Common myeloid progenitor, CD34-positive (primary cell): ENCODE measurements at regions not wholly inside any gene's neighbourhood (a gene's known extent, or its start where the extent isn't known, plus 50 kb on each side); places are given as distances from the start of the nearest gene placed in this dataset.

ENCODE experiments used
- CTCF ChIA-PET: fragments of 350-600 bp; sonication (Branson Sonifier 250); formaldehyde crosslinking; loops from one replicate; lab custom pipeline; 2021; ENCODE audit warnings: antibody characterized with exemption; lab: Charles Lee
- POLR2A ChIA-PET: fragments of 350-600 bp; sonication (Branson Sonifier 250); formaldehyde crosslinking; loops from one replicate; lab custom pipeline; 2021; ENCODE audit warnings: antibody characterized with exemption; lab: Charles Lee
- DNase-seq, 3 donors: peaks; one replicate each; pipeline versions ENCODE4 v3.0.0 to v3.0.0-alpha.2; 2013
- H3K27ac ChIP-seq, 2 experiments: 1 replicate in 1 of 2; 2 replicates in 1 of 2; pipeline ENCODE4 v1.7.0; 2013; ENCODE audit warnings: inconsistent platforms in 2 of 2, low read length in 2 of 2, mild to moderate bottlenecking in 2 of 2, low read depth in 1 of 2, moderate library complexity in 1 of 2; ENCODE audit not compliant: severe bottlenecking in 2 of 2, insufficient read depth in 1 of 2, poor library complexity in 1 of 2
- H3K27me3 ChIP-seq, 5 experiments: replicated peaks in 2 of 5; 1 replicate in 3 of 5; 2 replicates in 2 of 5; pipeline versions ENCODE4 v1.6.1 to v1.7.0; 2013; ENCODE audit warnings: low read length in 4 of 5, mild to moderate bottlenecking in 2 of 5, moderate library complexity in 2 of 5, inconsistent platforms in 1 of 5; ENCODE audit not compliant: insufficient read depth in 5 of 5, control insufficient read depth in 4 of 5
- H3K36me3 ChIP-seq, 4 experiments: 1 replicate in 2 of 4; 2 replicates in 2 of 4; pipeline versions ENCODE4 v1.6.1 to v1.7.0; 2013; ENCODE audit warnings: low read length in 3 of 4, control low read depth in 1 of 4, mild to moderate bottlenecking in 1 of 4; ENCODE audit not compliant: control insufficient read depth in 4 of 4, insufficient read depth in 4 of 4
- H3K4me1 ChIP-seq, 4 experiments: 1 replicate in 3 of 4; 2 replicates in 1 of 4; pipeline versions ENCODE4 v1.6.1 to v1.7.1; 2013; ENCODE audit warnings: low read length in 3 of 4, mild to moderate bottlenecking in 3 of 4, control low read depth in 1 of 4, inconsistent platforms in 1 of 4, moderate library complexity in 1 of 4; ENCODE audit not compliant: control insufficient read depth in 4 of 4, insufficient read depth in 4 of 4; ENCODE audit errors: control extremely low read depth in 1 of 4
- H3K4me3 ChIP-seq, 7 experiments: 1 replicate in 4 of 7; 2 replicates in 3 of 7; pipeline versions ENCODE4 v1.5.1 to v1.7.0; 2013; ENCODE audit warnings: mild to moderate bottlenecking in 7 of 7, low read length in 6 of 7, moderate library complexity in 6 of 7, inconsistent platforms in 2 of 7, low read depth in 2 of 7, control low read depth in 1 of 7; ENCODE audit not compliant: insufficient read depth in 4 of 7, control insufficient read depth in 1 of 7; ENCODE audit errors: extremely low read depth in 1 of 7
- H3K9me3 ChIP-seq, 5 experiments: 1 replicate in 4 of 5; 2 replicates in 1 of 5; pipeline versions ENCODE4 v1.6.1 to v1.7.1; 2013; ENCODE audit warnings: low read length in 4 of 5, mild to moderate bottlenecking in 2 of 5, inconsistent platforms in 1 of 5, low read depth in 1 of 5, moderate library complexity in 1 of 5; ENCODE audit not compliant: control insufficient read depth in 4 of 5, insufficient read depth in 2 of 5; ENCODE audit errors: control extremely low read depth in 1 of 5
- WGBS: methylation state at CpG from one replicate; pipeline ENCODE4 v1.1.5; 2013; ENCODE audit not compliant: insufficient coverage; 5-methylcytosine and 5-hydroxymethylcytosine counted together

DNA sequence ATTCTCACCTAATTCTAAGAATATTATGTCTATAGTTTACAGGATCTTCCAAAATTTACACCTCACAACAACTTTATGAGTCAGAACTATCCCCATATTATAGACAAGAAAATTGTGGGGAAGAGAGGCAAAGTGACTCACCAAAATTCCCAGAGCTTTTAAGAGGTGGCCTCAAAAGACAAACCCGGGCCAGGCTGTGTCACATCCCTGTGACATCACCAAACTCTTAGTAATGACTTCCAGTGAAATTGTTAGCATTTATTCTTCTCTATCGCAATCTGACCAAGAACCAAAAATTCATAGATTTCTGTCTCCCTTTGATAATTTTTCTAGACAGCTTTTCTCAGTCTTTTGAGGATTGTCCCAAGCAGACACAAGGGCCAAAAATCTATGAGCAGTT lies 134.3 kb downstream of the SNX19 start:
- Histone ChIP-seq H3K9me3 (no peaks in the 10 kb centered on the region), H3K27me3 (peaks cover 0 to 2% (median 0%) of the 10 kb centered on the region in 5 experiments), H3K4me3 (no peak overlapping the region), H3K36me3 (no peaks in the 10 kb centered on the region), H3K27ac (no peak overlapping the region), H3K4me1 (no peaks in the 10 kb centered on the region)
- DNase-seq: no peak
- POLR2A ChIA-PET: no interaction called here
- CTCF ChIA-PET: no interaction called here
- 100% methylated on average over 2 of the region's 2 CpGs for WGBS

DNA sequence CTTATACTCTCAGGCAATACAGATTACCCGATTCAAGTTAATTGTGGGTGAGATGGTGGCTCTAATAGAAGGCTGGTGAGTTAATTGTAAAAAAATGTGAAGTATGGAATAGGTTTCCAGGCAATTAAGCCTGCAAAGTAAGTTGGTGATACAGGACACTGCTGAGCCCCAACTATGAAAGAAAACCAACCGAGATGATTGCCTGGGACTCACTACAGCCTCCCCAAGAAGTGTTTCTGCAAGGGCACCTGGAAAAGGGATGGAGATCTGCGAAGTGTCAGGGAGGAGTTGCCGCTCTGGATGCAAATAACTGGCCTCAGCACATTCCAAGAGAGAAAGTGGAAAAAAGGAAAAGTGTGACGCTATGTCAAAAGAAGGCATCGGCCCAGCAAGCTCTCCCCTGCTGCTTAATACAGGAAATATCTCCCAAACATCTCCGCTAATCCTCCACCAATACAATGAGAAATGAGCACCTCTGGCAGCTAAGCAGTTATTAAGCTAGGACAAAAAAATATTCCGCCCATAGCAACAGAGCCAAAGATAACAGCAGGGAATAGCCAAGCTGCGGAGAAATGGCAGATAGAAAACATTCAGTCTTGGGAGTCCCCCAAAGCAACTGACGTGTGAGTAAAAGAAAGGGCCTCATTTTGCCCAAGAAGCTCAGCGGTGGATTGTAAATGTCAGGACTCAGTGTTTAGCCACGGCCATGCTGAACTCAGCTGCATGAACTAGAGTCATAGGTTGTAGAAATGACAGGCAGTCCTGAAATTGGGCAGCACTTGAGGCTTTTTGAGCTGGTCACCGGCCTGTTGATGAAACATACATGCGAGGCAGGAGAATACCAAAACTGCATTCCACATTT lies 133.7 kb downstream of the SNX19 start:
- no peaks in the 10 kb centered on the region for H3K9me3 ChIP-seq
- H3K27ac ChIP-seq: no peak overlapping the region
- 95% methylated on average over 12 of the region's 14 CpGs for WGBS
- ChIA-PET POLR2A (no interaction called here), CTCF (no interaction called here)
- H3K4me3 ChIP-seq: no peak overlapping the region
- no peaks in the 10 kb centered on the region for H3K4me1 ChIP-seq
- peaks cover 0 to 2% (median 0%) of the 10 kb centered on the region in 5 experiments for H3K27me3 ChIP-seq
- H3K36me3 ChIP-seq: no peaks in the 10 kb centered on the region
- DNase-seq: no peak

DNA sequence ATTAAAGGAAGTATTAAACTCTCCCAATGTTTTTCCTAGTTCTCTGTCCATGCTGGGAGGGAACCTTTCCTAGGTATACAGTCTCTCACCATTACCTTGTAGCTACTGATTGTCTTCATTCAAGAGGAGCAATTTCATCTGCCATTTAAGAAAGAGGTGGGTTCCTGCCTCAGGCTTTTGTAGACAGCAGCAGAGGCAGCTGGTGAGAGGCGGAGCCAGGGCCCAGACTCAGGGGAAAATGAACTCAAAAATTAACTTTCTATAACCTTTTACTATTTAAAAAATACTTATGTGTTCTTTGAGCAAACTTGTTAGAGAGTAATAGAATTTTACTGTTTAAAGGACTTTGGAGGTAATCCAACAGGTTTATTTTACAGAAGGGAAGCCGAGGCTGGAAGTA lies 133.0 kb downstream of the SNX19 start:
- ChIA-PET CTCF (no interaction called here), POLR2A (no interaction called here)
- no peak overlapping the region for H3K27ac ChIP-seq
- DNase-seq: no peak
- no peaks in the 10 kb centered on the region for H3K9me3 ChIP-seq
- 100% methylated on average over 1 of the region's 2 CpGs for WGBS
- H3K27me3 ChIP-seq: peaks cover 0 to 2% (median 0%) of the 10 kb centered on the region in 5 experiments
- no peaks in the 10 kb centered on the region for H3K36me3 ChIP-seq
- no peaks in the 10 kb centered on the region for H3K4me1 ChIP-seq
- H3K4me3 ChIP-seq: no peak overlapping the region

DNA sequence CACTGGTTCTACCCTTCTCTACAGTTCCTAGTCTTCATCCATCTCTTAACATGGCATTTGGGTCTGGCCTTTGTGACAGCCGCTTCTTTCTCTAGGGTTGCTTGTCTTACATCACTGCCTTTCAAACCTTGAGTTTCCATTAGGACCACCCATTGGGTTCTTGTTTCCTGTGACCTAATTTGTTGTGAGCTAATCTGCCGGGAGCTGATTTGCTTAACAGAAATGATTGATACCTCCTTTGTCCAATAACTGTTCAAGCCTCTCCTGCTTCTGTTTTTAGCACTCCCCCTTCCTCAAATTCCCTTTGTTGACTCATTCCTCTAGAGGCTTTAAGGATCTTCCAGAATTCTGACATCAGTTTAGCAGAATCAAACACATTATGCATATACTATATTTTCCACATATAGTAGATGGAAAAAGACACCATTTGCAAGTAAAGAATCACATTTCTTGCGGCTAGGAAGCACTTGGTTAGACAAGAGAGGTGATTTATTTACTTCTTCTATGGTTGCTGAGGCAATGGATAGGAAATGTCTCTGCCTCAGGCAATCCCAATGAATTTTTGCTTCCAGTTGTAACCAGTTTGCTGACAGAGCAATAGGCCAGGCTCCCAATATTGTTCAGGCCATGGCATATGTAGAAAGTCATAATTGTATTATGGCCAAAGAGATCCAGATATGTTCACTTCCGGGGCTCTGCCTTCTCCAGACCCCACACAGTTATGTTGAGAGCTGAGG lies 130.7 kb downstream of the SNX19 start:
- Histone ChIP-seq H3K36me3 (no peaks in the 10 kb centered on the region), H3K9me3 (peaks cover 0 to 12% (median under 1%) of the 10 kb centered on the region in 5 experiments), H3K4me3 (no peak overlapping the region), H3K27me3 (peaks cover 0 to 2% (median 0%) of the 10 kb centered on the region in 5 experiments), H3K27ac (no peak overlapping the region), H3K4me1 (no peaks in the 10 kb centered on the region)
- 93% methylated on average over 3 of the region's 4 CpGs for WGBS
- ChIA-PET CTCF (no interaction called here), POLR2A (no interaction called here)
- no peak for DNase-seq

DNA sequence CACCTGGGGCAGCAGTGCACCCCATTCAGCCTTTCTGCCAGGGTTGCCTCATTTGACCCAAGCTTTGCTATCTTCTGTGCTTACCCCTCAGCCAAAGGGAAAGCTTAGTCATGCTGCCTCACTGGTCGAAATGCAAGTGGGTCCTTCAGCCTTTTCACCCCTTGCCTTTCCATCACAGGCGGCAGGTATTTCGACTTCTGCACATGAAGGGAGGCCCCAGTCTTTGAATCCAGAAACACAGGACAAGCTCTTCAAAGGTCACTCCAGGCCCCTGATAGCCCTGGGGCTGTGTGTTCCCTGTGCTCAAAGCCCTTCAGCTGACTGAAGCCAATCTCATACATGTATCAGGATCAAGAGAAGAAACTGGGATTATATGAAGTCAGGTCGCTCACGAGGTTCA lies 129.7 kb downstream of the SNX19 start:
- Histone ChIP-seq H3K4me3 (no peak overlapping the region), H3K27me3 (peaks cover 0 to 2% (median 0%) of the 10 kb centered on the region in 5 experiments), H3K9me3 (peaks cover 0 to 16% (median 1%) of the 10 kb centered on the region in 5 experiments), H3K4me1 (no peaks in the 10 kb centered on the region), H3K36me3 (no peaks in the 10 kb centered on the region), H3K27ac (no peak overlapping the region)
- WGBS: 100% methylated on average over 4 of the region's 5 CpGs
- CTCF ChIA-PET: no interaction called here
- no peak for DNase-seq
- POLR2A ChIA-PET: no interaction called here

DNA sequence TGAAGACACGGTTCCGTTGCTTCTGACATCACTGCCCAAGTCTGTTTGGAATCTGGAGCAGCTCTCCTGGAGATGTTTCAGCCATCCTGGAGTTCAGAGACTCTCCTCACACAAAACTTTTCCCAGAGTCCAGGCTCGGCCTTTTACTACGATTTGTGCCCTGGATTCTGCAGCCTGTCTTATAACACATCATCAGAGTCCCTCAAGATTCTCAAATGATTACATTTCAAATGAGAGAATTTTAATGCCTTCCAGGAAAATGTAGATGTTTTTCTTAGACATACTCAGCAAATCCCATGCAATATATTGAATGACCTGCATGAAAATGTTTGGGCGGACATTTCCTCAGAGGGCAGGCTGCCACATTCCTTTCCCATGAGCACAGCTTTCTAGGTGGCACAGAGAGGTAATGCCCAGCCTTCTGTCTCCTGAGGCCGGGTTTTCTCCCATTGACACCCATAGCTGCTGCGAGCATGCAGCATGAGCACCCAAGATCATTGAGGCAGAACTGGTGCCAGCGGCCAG lies 129.1 kb downstream of the SNX19 start:
- WGBS: 88% methylated on average over 8 of the region's 8 CpGs
- no peaks in the 10 kb centered on the region for H3K36me3 ChIP-seq
- ChIA-PET POLR2A (interaction anchor here (0.6 kb wide), 1 partner anchor 1666 kb away, joined by 3 read pairs; no protein-coding TSS in a partner anchor), CTCF (no interaction called here)
- H3K4me1 ChIP-seq: no peaks in the 10 kb centered on the region
- H3K4me3 ChIP-seq: no peak overlapping the region
- no peak overlapping the region for H3K27ac ChIP-seq
- H3K27me3 ChIP-seq: peaks cover 0 to 2% (median 0%) of the 10 kb centered on the region in 5 experiments
- DNase-seq: no peak
- H3K9me3 ChIP-seq: peaks cover 0 to 16% (median 1%) of the 10 kb centered on the region in 5 experiments
